ENCODE measurements at regions not wholly inside any gene's neighbourhood (a gene's known extent, or its start where the extent isn't known, plus 50 kb on each side); places are given as distances from the start of the nearest gene placed in this dataset.

DNA sequence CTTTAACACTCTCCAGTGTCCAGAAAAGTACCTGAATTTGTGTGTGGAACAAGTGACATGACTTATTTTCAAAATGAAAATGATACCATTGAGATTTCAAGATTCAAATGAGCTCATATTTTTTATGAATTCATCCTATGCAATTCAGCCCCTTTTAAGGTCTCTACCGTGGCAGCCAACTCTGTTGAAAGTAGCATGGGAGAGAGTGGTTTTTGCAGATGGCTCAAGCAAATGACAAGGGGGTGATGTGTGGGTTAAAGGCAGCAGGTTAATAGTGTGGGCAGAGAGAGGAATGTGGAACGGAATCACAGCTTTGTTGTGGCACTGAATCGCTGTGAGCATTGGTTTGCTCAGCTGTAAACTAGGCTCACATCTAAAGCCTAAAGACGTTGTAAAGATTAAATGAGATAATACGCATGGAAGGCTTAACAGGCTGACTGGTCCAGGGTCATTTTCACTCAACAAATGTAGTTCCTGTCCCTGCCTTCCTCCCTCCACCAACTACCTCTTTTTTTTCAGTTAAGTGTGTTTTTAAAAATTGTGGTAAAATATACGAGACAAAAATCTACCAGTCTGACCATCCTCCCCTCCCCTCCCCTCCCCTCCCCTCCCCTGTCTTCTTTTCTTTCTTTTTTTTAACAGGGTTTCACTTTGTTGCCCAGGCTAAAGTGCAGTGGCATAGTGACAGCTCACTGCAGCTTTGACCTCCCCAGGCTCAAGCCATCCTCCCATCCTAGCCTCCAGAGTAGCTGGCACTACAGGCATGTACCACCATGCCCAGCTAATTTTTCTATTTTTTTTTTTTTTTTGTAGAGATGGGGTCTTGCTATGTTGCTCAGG lies 114.7 kb upstream of the ZNF217 start:
- no peak for ATAC-seq (replicated peaks in 6 of 8)
- Histone ChIP-seq H3K4me3 (no peak overlapping the region), H3K27ac (no peak overlapping the region), H3K4me1 (replicated peaks in 1 of 2) (peaks cover 3 to 5% of the 10 kb centered on the region in 2 donors)
- in situ Hi-C loops (cut with MboI; ENCODE audit: low pct_unique_long_range_greater_than_20kb in 2 of 9, low sequenced_read_pairs in 9 of 9, unreplicated experiment in 9 of 9): no loop called here
- 25 to 100% (median 45%) methylated on average over 1 to 5 of the region's 6 CpGs; no CpG with 5 or more reads in 2 of the 10 experiments for WGBS, 10 experiments

DNA sequence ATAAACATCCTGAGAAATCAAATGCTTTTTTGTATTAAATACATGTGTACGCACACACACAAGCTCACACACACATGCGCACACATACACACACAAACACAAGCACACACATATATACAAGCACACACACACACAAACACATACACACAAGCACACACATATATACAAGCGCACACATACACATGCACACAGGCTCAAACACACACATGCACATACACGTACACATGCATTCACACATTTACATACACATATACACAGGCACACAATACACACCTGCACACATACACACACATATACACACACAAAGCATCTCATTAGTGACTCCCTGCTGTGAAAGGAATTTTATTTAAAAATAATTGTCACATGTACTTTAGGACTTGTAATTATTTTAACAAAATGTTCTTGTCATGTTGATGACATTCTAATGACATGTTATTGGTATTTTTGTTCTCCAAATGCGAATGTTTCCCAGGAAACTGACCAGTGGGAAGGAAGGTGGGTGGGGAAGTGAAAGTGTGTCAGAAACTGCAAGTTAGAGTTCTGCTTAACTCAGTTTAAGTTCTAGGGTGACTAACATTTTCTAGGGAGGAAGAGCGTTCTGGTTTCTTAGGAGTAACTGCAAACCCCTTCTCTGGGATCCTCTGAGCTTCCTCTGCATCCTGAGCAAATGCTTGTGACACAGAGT lies 113.9 kb upstream of the ZNF217 start:
- no peak for ATAC-seq (replicated peaks in 6 of 8)
- peaks cover 3 to 5% of the 10 kb centered on the region in 2 donors for H3K4me1 ChIP-seq (replicated peaks in 1 of 2)
- no peak overlapping the region for H3K4me3 ChIP-seq
- H3K27ac ChIP-seq: no peak overlapping the region
- in situ Hi-C loops (cut with MboI; ENCODE audit: low pct_unique_long_range_greater_than_20kb in 2 of 9, low sequenced_read_pairs in 9 of 9, unreplicated experiment in 9 of 9): no loop called here
- 35 to 100% (median 62%) methylated on average over 1 to 5 of the region's 6 CpGs; no CpG with 5 or more reads in 2 of the 10 experiments for WGBS, 10 experiments

DNA sequence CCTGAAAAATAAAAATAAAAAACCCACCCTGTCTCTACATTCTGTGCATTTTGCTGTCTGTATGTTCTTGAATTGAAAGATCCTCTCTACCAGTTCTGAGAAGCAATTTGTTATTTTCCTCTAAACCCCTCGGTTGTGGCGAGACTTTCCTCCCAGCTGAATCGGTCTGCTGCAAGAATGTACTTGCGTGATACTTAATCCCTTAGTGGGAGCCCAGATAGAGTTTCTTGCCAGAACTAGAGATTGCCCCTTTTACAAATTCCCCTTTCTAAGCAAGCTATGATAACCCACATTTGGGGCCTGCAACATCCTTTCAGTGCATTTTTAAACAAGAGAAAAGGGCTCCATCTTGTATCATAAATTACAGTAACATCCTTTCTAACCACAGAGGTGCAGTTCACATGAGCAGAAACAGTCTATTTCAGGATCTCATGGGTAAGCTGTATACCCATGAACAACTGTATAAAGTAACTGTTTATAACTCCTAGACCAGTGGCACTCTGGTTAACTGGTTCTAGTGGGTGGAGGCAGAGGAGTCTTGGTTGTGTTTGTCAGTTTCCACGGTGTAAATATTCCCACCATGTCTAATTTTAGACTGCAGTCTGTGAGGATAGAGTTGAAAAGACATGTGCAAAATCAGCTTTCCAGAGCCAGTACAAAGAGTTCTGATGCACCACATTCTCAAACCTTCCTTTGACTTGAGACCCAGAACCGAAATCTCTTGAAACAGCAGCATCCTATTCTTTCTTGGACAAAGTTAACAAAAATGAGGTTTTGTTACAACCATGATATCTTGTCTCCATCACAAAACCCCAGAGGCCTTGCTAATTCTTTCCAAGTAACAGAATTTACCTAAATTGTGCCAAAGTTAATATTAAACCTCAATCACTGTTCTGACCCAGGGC lies 113.1 kb upstream of the ZNF217 start:
- Histone ChIP-seq H3K27ac (no peak overlapping the region), H3K4me1 (replicated peaks in 1 of 2) (peaks cover 3 to 5% of the 10 kb centered on the region in 2 donors), H3K4me3 (no peak overlapping the region)
- peak in 1 of 8 experiments; percentile 62 for ATAC-seq (replicated peaks in 6 of 8)
- in situ Hi-C loops (cut with MboI; ENCODE audit: low pct_unique_long_range_greater_than_20kb in 2 of 9, low sequenced_read_pairs in 9 of 9, unreplicated experiment in 9 of 9): no loop called here
- WGBS, 10 experiments: 37 to 80% (median 57%) methylated on average over 1 to 6 of the region's 6 CpGs

DNA sequence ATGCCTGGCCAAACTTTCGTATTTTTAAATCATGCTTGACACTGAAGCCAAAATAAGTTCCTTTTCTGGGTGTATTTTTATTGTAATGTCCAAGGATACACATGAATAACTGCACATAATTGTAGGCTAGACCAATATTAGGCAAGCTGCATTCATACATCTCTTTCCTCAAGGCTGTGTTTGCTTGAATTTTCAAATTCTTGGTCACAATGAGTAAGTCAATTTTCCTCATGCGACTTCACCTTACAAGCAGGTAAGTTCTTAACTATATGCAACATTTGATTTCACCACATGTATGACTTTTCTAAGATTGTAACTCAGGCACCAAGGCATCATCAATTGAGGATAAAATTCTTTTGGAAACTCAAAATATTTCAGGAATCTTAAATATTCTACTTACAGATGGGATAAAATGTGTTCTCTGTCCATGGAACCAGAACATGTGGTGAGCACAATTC lies 112.4 kb upstream of the ZNF217 start:
- Histone ChIP-seq H3K27ac (no peak overlapping the region), H3K4me1 (replicated peaks in 1 of 2) (peaks cover 3 to 5% of the 10 kb centered on the region in 2 donors), H3K4me3 (no peak overlapping the region)
- in situ Hi-C loops (cut with MboI; ENCODE audit: low pct_unique_long_range_greater_than_20kb in 2 of 9, low sequenced_read_pairs in 9 of 9, unreplicated experiment in 9 of 9): no loop called here
- peak in 3 of 8 experiments; percentile 47 to 82 (median 67) for ATAC-seq (replicated peaks in 6 of 8)
- 60 to 100% (median 86%) methylated on average over 1 to 2 of the region's 2 CpGs; no CpG with 5 or more reads in 5 of the 10 experiments for WGBS, 10 experiments

DNA sequence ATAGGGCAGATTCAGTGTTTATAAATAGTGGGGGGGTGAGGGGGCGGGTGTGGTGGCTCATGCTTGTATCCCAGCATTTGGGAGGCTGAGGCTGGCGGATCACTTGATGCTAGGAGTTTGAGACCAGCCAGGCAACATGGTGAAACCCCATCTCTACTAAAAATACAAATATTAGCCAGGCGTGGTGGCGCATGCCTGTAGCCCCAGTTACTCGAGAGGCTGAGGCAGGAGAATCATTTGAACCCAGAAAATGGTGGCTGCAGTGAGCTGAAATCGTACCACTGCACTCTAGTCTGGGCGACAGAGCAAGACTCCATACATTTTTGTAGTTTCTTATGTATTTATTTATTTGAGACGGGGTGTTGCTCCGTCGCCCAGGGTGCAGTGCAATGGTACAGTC lies 109.0 kb upstream of the ZNF217 start:
- no peak for ATAC-seq (replicated peaks in 6 of 8)
- Histone ChIP-seq H3K27ac (no peak overlapping the region), H3K4me1 (replicated peaks in 1 of 2) (peaks cover 3 to 5% of the 10 kb centered on the region in 2 donors), H3K4me3 (no peak overlapping the region)
- in situ Hi-C loops (cut with MboI; ENCODE audit: low pct_unique_long_range_greater_than_20kb in 2 of 9, low sequenced_read_pairs in 9 of 9, unreplicated experiment in 9 of 9): no loop called here
- 60 to 100% (median 97%) methylated on average over 1 to 7 of the region's 10 CpGs; no CpG with 5 or more reads in 3 of the 10 experiments for WGBS, 10 experiments

DNA sequence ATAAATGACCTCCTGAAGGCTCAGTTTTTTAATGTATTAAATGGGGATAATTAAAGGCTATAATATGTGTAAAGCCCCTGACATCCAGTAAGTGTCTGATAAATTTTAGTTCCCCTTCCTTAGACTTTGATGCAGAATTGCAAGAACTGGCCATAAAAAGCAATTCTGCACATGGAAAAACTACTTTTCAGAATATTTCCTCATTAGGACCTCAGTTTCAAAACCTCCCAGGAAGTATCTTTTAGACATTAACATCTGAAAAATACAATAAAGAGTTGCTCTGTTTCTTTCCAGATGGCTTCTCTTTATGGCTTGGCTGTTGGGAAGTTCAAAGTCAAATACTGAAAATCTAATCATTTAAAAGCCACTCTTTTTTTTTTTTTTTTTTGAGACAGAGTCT lies 106.3 kb upstream of the ZNF217 start:
- Histone ChIP-seq H3K27ac (no peak overlapping the region), H3K4me3 (no peak overlapping the region), H3K4me1 (replicated peaks in 1 of 2) (no peaks in the 10 kb centered on the region)
- in situ Hi-C loops (cut with MboI; ENCODE audit: low pct_unique_long_range_greater_than_20kb in 2 of 9, low sequenced_read_pairs in 9 of 9, unreplicated experiment in 9 of 9): no loop called here
- no peak for ATAC-seq (replicated peaks in 6 of 8)

DNA sequence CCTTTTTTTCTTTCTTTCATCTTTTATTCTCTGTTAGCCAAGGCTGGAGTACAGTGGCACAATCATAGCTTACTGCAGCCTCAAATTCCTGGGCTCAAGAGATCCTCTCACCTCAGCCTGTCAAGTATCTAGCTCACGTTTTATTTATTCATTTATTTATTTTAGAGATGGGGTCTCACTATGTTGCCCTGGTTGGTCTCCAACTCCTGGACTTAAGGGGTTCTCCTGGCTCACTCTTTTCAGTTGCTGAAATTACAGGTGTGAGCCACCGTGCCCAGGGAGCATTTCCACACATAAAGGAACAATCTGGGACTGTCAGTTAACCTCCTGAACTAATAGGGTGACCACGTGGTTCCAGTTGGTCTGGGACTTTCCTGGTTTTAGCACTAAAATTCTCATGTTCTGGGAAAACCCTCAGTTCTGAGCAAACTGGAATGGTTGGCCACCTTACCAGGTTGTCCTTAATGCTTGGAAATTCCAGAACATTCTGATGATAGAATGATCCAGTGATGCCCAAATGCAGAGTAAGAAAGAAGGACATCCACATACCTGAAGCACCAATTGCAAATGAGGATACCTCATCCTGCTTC lies 105.5 kb upstream of the ZNF217 start:
- in situ Hi-C loops (cut with MboI; ENCODE audit: low pct_unique_long_range_greater_than_20kb in 2 of 9, low sequenced_read_pairs in 9 of 9, unreplicated experiment in 9 of 9): no loop called here

DNA sequence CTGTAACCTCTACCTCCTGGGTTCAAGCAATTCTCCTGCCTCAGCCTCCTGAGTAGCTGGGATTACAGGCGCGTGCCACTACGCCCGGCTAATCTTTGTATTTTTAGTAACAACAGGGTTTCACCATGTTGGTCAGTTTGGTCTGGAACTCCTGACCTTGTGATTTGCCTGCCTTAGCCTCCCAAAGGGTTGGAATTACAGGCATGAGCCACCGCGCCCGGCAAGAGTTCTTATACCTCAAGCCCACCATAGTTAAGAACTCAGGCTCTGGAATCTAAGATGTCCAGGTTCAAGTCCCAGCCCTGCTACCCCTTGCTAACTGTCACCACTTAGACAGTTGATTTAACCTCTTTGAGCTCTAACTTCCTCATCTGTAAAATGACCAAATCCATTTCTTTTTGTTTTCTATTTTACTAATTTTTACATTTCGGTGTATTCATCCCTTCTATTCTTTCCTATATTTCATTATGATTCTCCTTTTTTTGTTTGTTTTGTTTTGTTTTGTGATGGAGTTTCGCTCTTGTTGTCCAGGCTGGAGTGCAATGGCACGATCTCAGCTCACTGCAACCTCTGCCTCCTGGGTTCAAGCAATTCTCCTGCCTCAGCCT lies 104.8 kb upstream of the ZNF217 start:
- no peak overlapping the region for H3K4me3 ChIP-seq
- H3K4me1 ChIP-seq (replicated peaks in 1 of 2): no peaks in the 10 kb centered on the region
- no peak overlapping the region for H3K27ac ChIP-seq
- no peak for ATAC-seq (replicated peaks in 6 of 8)
- in situ Hi-C loops (cut with MboI; ENCODE audit: low pct_unique_long_range_greater_than_20kb in 2 of 9, low sequenced_read_pairs in 9 of 9, unreplicated experiment in 9 of 9): no loop called here
- 86 to 99% (median 95%) methylated on average over 2 to 9 of the region's 10 CpGs for WGBS, 10 experiments

More for the DNA sequence above, 105.5 kb upstream of the ZNF217 start:
- no peaks in the 10 kb centered on the region for H3K4me1 ChIP-seq (replicated peaks in 1 of 2)
- no peak overlapping the region for H3K4me3 ChIP-seq
- WGBS, 10 experiments: 50 to 100% (median 77%) methylated on average over 1 to 3 of the region's 3 CpGs; no CpG with 5 or more reads in 2 of the 10 experiments
- H3K27ac ChIP-seq: no peak overlapping the region
- ATAC-seq (replicated peaks in 6 of 8): no peak

DNA sequence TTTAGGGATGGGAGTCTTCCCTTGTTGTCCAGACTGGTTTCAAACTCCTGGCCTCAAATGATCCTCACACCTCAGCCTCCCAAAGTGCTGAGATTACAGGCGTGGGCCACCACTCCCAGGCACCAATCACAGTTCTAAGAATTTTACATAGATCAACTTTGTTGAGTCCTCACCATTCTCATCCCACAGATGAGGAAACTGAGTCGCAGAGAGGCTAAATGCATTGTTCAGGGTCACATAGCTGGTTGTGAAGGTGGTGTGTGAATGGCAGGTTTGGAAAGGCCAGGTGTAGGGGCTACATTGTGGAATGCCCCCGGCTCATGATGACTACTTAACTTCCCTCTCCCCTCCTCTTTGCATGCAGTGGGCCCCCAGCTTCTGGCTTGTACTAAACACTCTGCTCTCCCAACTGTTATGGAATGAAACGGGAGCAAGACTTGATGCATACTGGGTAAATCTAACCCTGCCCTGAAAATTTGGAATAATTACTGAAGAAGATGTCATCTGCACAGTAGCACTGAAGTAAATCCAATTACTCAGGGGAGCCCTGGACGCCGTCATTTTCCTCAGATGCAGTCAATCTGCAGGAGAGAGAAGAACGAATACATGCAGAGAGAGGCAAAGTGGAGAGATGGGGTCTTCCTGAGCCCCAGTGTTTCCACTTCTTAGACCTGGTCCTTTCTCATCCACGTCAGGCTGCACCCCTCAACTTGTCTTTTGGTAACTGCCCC lies 102.3 kb upstream of the ZNF217 start:
- H3K4me1 ChIP-seq (replicated peaks in 1 of 2): peaks cover 0 to 3% of the 10 kb centered on the region in 2 donors
- no peak overlapping the region for H3K4me3 ChIP-seq
- in situ Hi-C loops (cut with MboI; ENCODE audit: low pct_unique_long_range_greater_than_20kb in 2 of 9, low sequenced_read_pairs in 9 of 9, unreplicated experiment in 9 of 9): no loop called here
- 66 to 100% (median 80%) methylated on average over 2 to 6 of the region's 8 CpGs; no CpG with 5 or more reads in 2 of the 10 experiments for WGBS, 10 experiments
- H3K27ac ChIP-seq: no peak overlapping the region
- ATAC-seq (replicated peaks in 6 of 8): no peak

DNA sequence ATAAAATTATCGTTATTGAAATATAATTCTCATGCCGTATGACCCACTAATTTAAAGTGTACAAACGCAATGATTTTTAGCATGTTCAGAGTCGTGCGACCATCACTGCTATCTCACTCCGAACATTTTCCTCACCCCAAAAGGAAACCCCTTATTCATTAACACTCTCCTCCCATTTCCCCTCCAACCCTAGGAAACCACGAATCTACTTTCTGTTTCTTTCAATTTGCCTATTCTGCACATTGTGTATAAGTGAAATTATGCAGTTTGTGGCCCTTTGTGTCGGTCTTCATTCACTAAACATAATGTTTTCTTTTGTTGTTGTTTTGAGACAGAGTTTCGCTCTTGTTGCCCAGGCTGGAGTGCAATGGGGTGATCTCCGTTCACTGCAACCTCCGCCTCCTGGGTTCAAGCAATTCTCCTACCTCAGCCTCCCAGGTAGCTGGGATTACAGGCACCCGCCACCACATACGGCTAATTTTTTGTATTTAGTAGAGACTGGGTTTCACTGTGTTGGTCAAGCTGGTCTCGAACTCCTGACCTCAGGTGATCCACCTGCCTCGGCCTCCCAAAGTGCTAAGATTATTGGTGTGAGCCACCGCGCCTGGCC lies 99.7 kb upstream of the ZNF217 start:
- Histone ChIP-seq H3K4me1 (replicated peaks in 1 of 2) (peaks cover 0 to 3% of the 10 kb centered on the region in 2 donors), H3K27ac (no peak overlapping the region), H3K4me3 (no peak overlapping the region)
- 76 to 100% (median 93%) methylated on average over 1 to 17 of the region's 17 CpGs for WGBS, 10 experiments
- in situ Hi-C loops (cut with MboI; ENCODE audit: low pct_unique_long_range_greater_than_20kb in 2 of 9, low sequenced_read_pairs in 9 of 9, unreplicated experiment in 9 of 9): no loop called here
- no peak for ATAC-seq (replicated peaks in 6 of 8)

DNA sequence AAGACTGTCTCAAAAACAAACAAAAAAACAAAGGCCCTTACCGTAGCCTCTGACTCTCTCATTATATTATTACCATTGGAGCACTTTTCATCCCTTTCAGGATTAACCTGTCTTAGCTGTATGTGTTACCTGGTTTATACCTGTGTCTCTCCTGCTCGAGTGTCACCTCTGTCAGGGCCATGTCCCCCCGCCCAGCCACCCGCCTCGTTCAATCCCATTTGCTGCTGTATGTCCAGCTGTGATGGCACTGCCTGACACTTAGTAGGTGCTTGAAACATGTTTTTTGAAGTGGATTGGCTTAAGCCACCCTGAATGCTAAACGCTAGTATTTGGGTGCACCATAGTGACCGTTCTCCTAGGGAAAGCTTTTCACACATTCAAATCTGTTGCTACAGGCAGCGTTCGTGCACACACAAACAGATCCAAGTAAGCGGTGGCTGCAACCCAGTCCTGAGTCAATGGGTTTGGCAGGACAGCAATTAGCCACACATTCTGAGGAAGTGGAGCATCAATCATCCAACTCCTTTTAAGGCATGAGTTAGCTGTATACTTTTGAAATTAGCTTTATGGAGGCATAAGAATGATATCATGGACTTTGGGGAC lies 98.9 kb upstream of the ZNF217 start:
- Histone ChIP-seq H3K4me3 (no peak overlapping the region), H3K27ac (no peak overlapping the region), H3K4me1 (replicated peaks in 1 of 2) (peaks cover 0 to 3% of the 10 kb centered on the region in 2 donors)
- 8 to 100% (median 62%) methylated on average over 1 to 7 of the region's 10 CpGs; no CpG with 5 or more reads in 3 of the 10 experiments for WGBS, 10 experiments
- in situ Hi-C loops (cut with MboI; ENCODE audit: low pct_unique_long_range_greater_than_20kb in 2 of 9, low sequenced_read_pairs in 9 of 9, unreplicated experiment in 9 of 9): no loop called here
- peak in 7 of 8 experiments; percentile 30 to 97 (median 53) for ATAC-seq (replicated peaks in 6 of 8)
